ENCODE measurements at regions not wholly inside any gene's neighbourhood (a gene's known extent, or its start where the extent isn't known, plus 50 kb on each side); places are given as distances from the start of the nearest gene placed in this dataset.

GRCh38 chr7:21370283-21370982, 57.5 kb upstream of the SP4 start:
- DNase-seq, result no peak

- DNase-seq, result no peak
These were observed 56.5 kb upstream of the SP4 start for GRCh38 chr7:21371360-21371759.

- no peak for DNase-seq
These were observed 54.9 kb upstream of the SP4 start for GRCh38 chr7:21373031-21373430.

GRCh38 chr7:21374134-21374533, 53.7 kb upstream of the SP4 start:
- no peak for DNase-seq

GRCh38 chr7:21377545-21377944, 50.3 kb upstream of the SP4 start:
- no peak for DNase-seq

Data from right forelimb (tissue), 1 donor.